Nephron (organoid): ENCODE measurements at regions not wholly inside any gene's neighbourhood (a gene's known extent, or its start where the extent isn't known, plus 50 kb on each side); places are given as distances from the start of the nearest gene placed in this dataset.
A peak's percentile ranks its signal among the peaks of the same experiment; 100 is the strongest.

Experiments used
- H3K27ac Mint-ChIP-seq, 3 experiments: 2 replicates each; pipeline ENCODE4 v1.8.0; 2020; ENCODE audit warnings: mixed read lengths in 3 of 3, mild to moderate bottlenecking in 2 of 3, moderate library complexity in 1 of 3
- H3K27me3 Mint-ChIP-seq: 2 replicates; pipeline ENCODE4 v1.8.0; 2021; ENCODE audit warnings: low read depth, mild to moderate bottlenecking, moderate library complexity, mixed read lengths
- H3K36me3 Mint-ChIP-seq: 2 replicates; pipeline ENCODE4 v1.8.0; 2020; ENCODE audit warnings: low read depth, mixed read lengths
- H3K4me1 Mint-ChIP-seq: 2 replicates; pipeline ENCODE4 v1.8.0; 2020; ENCODE audit warnings: mixed read lengths
- H3K4me3 Mint-ChIP-seq, 3 experiments: 2 replicates each; pipeline ENCODE4 v1.8.0; 2020; ENCODE audit warnings: mild to moderate bottlenecking in 3 of 3, mixed read lengths in 3 of 3, moderate library complexity in 2 of 3
- H3K9me3 Mint-ChIP-seq: 2 replicates; pipeline ENCODE4 v1.8.0; 2020; ENCODE audit warnings: mixed read lengths
- TF ChIP-seq, protein P1 (sequence below), 3 experiments: fragments of 200-600 bp; sonication (generic); IDR thresholded peaks; one replicate each; pipeline ENCODE4 v1.5.0; 2021; ENCODE audit warnings: antibody characterized with exemption in 3 of 3; ENCODE audit not compliant: unreplicated experiment in 3 of 3

DNA sequence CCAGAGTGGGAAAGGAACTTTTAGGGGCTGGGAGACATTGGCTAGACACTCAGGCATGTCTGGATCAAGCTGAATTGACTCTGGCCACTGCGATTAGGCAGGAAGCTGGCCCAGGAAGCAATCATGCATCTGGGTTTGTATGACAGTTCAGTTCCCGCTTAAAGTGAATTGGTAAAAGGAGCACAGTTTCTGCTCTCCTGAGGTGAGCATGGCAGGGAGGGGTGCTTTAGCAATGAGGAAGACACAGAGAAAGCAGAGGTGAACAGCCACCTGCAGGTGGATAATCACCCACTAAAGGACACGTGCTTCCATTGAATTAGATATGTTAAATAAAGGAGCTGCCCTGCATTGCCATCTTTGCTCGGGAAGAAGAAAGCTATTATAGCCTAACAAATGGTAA, 248.1 kb upstream of the MAP3K1 start:
- H3K36me3 Mint-ChIP-seq, result no peaks in the 10 kb centered on the region
- H3K9me3 Mint-ChIP-seq, result peaks cover 3% of the 10 kb centered on the region
- TF ChIP-seq, protein P1, sequence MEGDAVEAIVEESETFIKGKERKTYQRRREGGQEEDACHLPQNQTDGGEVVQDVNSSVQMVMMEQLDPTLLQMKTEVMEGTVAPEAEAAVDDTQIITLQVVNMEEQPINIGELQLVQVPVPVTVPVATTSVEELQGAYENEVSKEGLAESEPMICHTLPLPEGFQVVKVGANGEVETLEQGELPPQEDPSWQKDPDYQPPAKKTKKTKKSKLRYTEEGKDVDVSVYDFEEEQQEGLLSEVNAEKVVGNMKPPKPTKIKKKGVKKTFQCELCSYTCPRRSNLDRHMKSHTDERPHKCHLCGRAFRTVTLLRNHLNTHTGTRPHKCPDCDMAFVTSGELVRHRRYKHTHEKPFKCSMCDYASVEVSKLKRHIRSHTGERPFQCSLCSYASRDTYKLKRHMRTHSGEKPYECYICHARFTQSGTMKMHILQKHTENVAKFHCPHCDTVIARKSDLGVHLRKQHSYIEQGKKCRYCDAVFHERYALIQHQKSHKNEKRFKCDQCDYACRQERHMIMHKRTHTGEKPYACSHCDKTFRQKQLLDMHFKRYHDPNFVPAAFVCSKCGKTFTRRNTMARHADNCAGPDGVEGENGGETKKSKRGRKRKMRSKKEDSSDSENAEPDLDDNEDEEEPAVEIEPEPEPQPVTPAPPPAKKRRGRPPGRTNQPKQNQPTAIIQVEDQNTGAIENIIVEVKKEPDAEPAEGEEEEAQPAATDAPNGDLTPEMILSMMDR (IDR thresholded peaks at IDR 0.05; ENCODE audit: unreplicated experiment in 3 of 3), result no peak
- peaks cover 19% of the 10 kb centered on the region for H3K4me1 Mint-ChIP-seq
- H3K4me3 Mint-ChIP-seq, result no peak overlapping the region
- peak overlapping the region in 1 of 3 experiments; percentile 7 for H3K27ac Mint-ChIP-seq
- H3K27me3 Mint-ChIP-seq, result peaks cover 6% of the 10 kb centered on the region

DNA sequence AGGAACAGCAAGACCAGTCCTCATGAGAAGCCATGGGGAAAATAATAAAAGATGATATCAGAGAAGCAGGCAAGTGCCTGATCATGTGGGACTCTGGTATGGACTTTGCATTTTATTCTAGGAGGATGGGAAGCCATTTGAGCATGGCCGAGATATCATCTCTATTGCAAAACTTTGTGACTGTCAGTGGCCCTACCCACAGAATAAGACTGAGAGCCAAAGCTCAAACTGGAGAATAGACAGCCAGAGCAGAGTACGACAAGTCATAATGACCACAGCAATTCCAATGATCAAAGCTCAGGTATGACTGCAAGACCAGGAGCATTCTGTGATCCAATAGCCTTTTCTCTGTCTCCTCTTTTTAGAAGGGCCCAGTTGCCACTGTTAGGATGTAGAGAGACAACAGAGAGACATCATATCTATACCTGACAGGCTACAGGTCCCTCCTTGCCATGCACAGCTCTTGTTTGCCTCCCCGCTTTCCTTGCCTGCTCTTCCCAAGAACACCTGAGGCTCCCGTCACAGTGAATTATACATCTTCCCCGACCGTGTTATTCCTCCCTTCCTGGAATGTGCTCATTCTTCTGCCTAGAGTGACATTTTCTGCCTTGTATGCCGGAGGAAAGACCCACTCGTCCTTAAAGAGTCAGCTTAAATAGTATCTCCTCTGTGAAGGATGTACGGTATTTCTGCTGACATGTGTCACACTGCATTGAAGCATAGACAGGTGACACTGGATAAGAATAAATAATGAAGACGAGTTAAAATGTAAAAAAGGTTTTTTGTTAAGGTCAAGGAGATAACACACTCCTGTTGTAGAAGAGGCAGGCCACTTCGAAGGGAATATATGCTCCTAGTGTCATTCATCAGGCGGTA, 248.7 kb upstream of the MAP3K1 start:
- H3K9me3 Mint-ChIP-seq, result no peaks in the 10 kb centered on the region
- no peaks in the 10 kb centered on the region for H3K36me3 Mint-ChIP-seq
- H3K27ac Mint-ChIP-seq, result no peak overlapping the region
- TF ChIP-seq, protein P1 (IDR thresholded peaks at IDR 0.05; ENCODE audit: unreplicated experiment in 3 of 3), result no peak
- H3K27me3 Mint-ChIP-seq, result peaks cover 6% of the 10 kb centered on the region
- peaks cover 19% of the 10 kb centered on the region for H3K4me1 Mint-ChIP-seq
- no peak overlapping the region for H3K4me3 Mint-ChIP-seq

DNA sequence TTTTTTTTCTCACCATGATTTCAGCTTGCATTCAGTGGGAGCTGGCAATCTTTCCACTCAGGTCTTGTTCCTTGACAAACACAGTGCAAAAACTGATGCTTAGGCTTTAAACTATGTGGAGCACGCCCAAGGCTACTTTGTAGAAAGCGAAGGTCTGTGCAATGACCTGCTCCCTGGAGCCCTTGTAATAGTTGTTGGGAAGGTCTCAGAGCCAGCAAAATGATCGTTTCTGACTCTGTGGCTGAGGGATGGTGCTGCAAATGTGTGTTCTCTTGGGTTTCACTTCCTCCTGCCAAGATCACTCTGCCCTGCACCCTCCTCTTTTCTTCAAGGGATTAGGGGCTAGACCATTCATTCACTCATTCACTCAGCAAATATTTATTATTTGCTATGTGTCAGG, 249.7 kb upstream of the MAP3K1 start:
- H3K27ac Mint-ChIP-seq, result peak overlapping the region in 1 of 3 experiments; percentile 58
- H3K4me3 Mint-ChIP-seq, result no peak overlapping the region
- TF ChIP-seq, protein P1 (IDR thresholded peaks at IDR 0.05; ENCODE audit: unreplicated experiment in 3 of 3), result no peak
- H3K36me3 Mint-ChIP-seq, result no peaks in the 10 kb centered on the region
- no peaks in the 10 kb centered on the region for H3K9me3 Mint-ChIP-seq
- H3K27me3 Mint-ChIP-seq, result peaks cover 6% of the 10 kb centered on the region
- H3K4me1 Mint-ChIP-seq, result peaks cover 19% of the 10 kb centered on the region

DNA sequence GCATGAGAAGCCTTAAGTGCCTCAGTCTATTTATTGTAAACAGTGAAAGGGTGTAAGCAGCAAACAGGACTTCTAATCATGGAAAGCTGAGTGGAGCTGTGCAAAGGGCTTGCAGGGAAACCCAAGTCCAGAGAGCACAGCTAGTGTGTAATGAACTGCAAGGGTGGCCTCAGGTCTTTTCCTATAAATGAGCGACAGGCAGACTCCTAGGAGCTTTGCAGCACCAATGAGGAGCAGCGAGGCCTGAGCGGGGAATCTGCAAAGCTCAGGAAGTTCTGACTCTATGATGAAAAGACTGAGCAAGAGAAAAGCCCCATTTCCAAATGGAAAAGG, 250.1 kb upstream of the MAP3K1 start:
- Mint-ChIP-seq H3K36me3 (no peaks in the 10 kb centered on the region), H3K9me3 (peaks cover 1% of the 10 kb centered on the region), H3K4me3 (no peak overlapping the region), H3K27me3 (peaks cover 6% of the 10 kb centered on the region), H3K27ac (peak overlapping the region in 1 of 3 experiments; percentile 58), H3K4me1 (peaks cover 19% of the 10 kb centered on the region)
- TF ChIP-seq, protein P1 (IDR thresholded peaks at IDR 0.05; ENCODE audit: unreplicated experiment in 3 of 3), result no peak

DNA sequence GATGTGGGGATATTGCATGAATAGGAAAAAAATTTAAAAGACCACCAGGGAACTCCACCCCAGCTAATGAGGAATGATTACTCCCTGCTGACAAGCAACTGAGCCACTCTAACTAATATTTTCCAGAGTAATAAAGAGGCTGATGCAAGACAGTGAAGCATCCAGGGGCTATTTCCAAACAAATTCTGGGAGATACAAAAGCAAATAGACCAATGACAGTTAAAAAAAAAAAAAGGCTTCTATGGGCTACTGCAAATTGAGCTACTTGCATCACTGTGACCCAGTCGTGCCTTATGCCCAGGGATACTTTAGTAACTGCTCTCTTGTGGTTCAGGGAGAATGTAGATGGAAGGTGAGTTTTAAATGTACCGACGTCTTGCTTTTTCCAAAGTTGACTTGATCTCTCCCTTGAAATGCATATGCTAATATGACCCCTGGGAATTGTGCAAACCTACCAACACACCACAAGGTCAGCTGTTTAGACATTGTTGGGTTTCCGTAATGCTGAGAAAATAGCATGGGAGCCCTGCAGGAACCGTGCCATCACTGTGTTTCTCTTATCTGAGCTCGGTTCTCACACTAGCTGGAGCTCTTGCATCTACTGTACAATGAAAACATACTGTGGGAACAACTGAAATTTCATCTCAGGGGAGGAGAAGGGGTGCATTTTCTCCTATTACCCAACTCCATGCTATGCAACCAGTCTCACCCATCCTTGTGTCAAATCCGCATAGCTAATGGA, 250.6 kb upstream of the MAP3K1 start:
- Mint-ChIP-seq H3K9me3 (peaks cover 2% of the 10 kb centered on the region), H3K27me3 (peaks cover 6% of the 10 kb centered on the region), H3K27ac (peak overlapping the region in 1 of 3 experiments; percentile 58), H3K4me3 (no peak overlapping the region), H3K36me3 (no peaks in the 10 kb centered on the region), H3K4me1 (peaks cover 17% of the 10 kb centered on the region)
- TF ChIP-seq, protein P1 (IDR thresholded peaks at IDR 0.05; ENCODE audit: unreplicated experiment in 3 of 3), result no peak
